Stomach (tissue), 4 donors: ENCODE measurements at regions not wholly inside any gene's neighbourhood (a gene's known extent, or its start where the extent isn't known, plus 50 kb on each side); places are given as distances from the start of the nearest gene placed in this dataset.

Experiments used
- EP300 ChIP-seq: sonication (generic); formaldehyde crosslinking; IDR thresholded peaks from one replicate; pipeline ENCODE4 v1.6.1; 2017; ENCODE audit warnings: antibody characterized with exemption
- POLR2A ChIP-seq, 4 donors: fragments of 450-650 bp; IDR thresholded peaks; one replicate each; pipeline ENCODE4 v1.6.1; 2016; ENCODE audit warnings: antibody characterized with exemption in 4 of 4, control low read depth in 2 of 4, mild to moderate bottlenecking in 1 of 4, moderate library complexity in 1 of 4
- POLR2AphosphoS5 ChIP-seq, 3 donors: sonication (generic); formaldehyde crosslinking; IDR thresholded peaks; one replicate each; pipeline ENCODE4 v1.6.1; 2016; ENCODE audit warnings: antibody characterized with exemption in 3 of 3
- TF ChIP-seq, protein P1 (sequence below), 7 experiments: fragments of 450-650 bp in 4 of 7; fragments of 200-600 bp in 3 of 7; sonication (generic) in 3 of 7; IDR thresholded peaks; one replicate each; pipeline ENCODE4 v1.5.1; 2016 to 2019; ENCODE audit warnings: antibody characterized with exemption in 7 of 7, control low read depth in 2 of 7, mild to moderate bottlenecking in 1 of 7

DNA sequence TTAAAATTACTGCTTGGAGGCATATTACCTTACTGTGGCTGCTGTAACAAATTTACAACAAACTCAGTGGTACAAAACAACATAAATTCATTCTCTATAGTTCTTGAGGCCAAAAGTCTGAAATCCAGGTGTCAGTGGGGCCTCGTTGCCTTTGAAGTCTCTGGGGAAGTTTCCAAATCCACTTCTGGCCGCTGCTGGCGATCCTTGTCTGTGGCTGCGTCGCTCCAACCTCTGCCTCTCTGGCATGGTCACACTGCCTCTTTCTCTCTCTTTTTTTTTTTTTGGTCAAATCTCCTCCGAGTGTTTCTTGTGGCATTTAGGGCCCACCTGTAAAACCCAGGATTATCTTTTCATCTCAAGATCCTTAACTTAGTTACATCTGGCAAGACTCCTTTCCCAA, 182.8 kb downstream of the ST6GAL2 start:
- no peak for TF ChIP-seq POLR2A (IDR thresholded peaks at IDR 0.05)
- TF ChIP-seq, protein P1, sequence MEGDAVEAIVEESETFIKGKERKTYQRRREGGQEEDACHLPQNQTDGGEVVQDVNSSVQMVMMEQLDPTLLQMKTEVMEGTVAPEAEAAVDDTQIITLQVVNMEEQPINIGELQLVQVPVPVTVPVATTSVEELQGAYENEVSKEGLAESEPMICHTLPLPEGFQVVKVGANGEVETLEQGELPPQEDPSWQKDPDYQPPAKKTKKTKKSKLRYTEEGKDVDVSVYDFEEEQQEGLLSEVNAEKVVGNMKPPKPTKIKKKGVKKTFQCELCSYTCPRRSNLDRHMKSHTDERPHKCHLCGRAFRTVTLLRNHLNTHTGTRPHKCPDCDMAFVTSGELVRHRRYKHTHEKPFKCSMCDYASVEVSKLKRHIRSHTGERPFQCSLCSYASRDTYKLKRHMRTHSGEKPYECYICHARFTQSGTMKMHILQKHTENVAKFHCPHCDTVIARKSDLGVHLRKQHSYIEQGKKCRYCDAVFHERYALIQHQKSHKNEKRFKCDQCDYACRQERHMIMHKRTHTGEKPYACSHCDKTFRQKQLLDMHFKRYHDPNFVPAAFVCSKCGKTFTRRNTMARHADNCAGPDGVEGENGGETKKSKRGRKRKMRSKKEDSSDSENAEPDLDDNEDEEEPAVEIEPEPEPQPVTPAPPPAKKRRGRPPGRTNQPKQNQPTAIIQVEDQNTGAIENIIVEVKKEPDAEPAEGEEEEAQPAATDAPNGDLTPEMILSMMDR (IDR thresholded peaks at IDR 0.05) = no peak
- TF ChIP-seq POLR2AphosphoS5 (IDR thresholded peaks at IDR 0.05) = no peak
- no peak for TF ChIP-seq EP300
